ENCODE measurements at regions not wholly inside any gene's neighbourhood (a gene's known extent, or its start where the extent isn't known, plus 50 kb on each side); places are given as distances from the start of the nearest gene placed in this dataset.

DNA sequence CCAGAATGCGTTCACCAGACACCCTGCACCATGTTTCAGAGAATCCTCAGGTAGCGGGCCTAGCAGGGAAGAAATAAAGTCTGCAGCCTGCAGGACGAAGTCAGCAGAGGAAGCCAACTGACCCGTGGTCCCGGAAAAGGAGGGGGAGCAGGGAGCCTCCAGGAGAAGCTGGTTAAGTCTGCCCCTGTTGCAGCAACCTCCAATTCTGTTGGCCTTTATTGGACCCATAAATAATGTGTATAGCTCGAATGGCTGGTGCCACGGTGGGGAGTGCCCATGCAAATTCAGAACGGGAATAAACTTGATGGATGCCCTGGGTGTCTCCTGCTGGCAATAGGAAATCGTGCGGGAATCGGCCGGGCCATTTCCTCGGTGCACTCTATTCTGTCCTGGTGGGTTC lies 254.1 kb downstream of the AJAP1 start:
- Histone ChIP-seq H3K27ac (no peak overlapping the region), H3K4me1 (no peaks in the 10 kb centered on the region), H3K36me3 (no peaks in the 10 kb centered on the region), H3K9me3 (no peaks in the 10 kb centered on the region), H3K4me3 (no peak overlapping the region), H3K27me3 (no peaks in the 10 kb centered on the region)
- ATAC-seq (no peak), DNase-seq (no peak)
- intact Hi-C loops (cut with DNase I), result no loop called here
- 67% methylated on average over 11 of the region's 13 CpGs for WGBS (ENCODE audit: insufficient coverage, low coverage, low lambda C conversion rate, missing lambda C conversion rate)
- TF ChIP-seq POLR2A (IDR thresholded peaks at IDR 0.05), result no peak
- TF ChIP-seq CTCF (IDR thresholded peaks at IDR 0.05), result no peak

DNA sequence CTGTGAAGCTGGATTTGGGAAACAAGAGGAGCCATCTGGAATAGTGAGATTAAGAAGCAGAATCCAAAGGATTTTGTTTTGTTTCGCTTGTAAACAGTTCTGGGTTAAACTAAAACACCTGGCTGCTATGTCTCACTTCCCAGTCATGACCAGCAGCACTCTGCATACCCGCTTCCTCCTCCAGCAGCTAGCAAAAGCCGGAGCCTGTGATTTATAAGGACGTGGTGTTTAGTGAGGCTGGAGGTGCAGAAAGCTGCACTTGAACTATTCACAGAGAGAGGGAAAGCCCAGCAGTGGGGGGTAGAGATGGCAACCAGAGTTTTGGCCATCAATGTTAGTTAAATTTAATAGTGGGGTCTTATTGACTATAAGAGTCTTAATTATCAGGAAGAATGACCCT lies 240.2 kb downstream of the AJAP1 start:
- Histone ChIP-seq H3K27me3 (peaks cover 0 to 4% of the 10 kb centered on the region in 2 donors), H3K4me1 (no peaks in the 10 kb centered on the region), H3K36me3 (no peaks in the 10 kb centered on the region), H3K27ac (no peak overlapping the region), H3K4me3 (no peak overlapping the region), H3K9me3 (no peaks in the 10 kb centered on the region)
- intact Hi-C loops (cut with DNase I), result no loop called here
- TF ChIP-seq POLR2A (IDR thresholded peaks at IDR 0.05) (no peak), CTCF (IDR thresholded peaks at IDR 0.05) (no peak)
- ATAC-seq (no peak), DNase-seq (no peak)
- WGBS (ENCODE audit: insufficient coverage, low coverage, low lambda C conversion rate, missing lambda C conversion rate), result 41% methylated on average over 4 of the region's 4 CpGs

- Histone ChIP-seq H3K4me1 (no peaks in the 10 kb centered on the region), H3K27ac (no peak overlapping the region), H3K4me3 (no peak overlapping the region), H3K36me3 (no peaks in the 10 kb centered on the region), H3K9me3 (no peaks in the 10 kb centered on the region), H3K27me3 (no peaks in the 10 kb centered on the region)
- no peak for DNase-seq
- no peak for ATAC-seq
- intact Hi-C loops (cut with DNase I), result no loop called here
- no peak for TF ChIP-seq POLR2A (IDR thresholded peaks at IDR 0.05)
- no peak for TF ChIP-seq CTCF (IDR thresholded peaks at IDR 0.05)
- WGBS (ENCODE audit: insufficient coverage, low coverage, low lambda C conversion rate, missing lambda C conversion rate), result 58% methylated on average over 6 of the region's 8 CpGs
Observed at GRCh38 chr1:4880626-4881025, 226.2 kb downstream of the AJAP1 start.

DNA sequence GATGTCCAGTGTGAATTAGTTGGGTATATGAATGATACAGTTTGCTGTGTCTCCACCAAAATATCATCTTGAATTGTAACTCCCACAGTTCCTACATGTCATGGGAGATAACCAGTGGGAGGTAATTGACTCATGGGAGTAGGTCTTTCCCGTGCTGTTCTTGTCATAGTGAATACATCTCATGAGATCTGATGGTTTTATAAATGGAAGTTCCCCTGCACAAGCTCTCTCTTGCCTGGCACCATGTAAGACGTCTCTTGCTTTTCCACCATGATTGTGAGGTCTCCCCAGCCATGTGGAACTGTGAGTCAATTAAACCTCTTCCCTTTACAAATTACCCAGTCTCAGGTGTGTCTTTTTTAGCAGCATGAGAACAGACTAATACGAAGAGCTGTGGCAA lies 223.0 kb downstream of the AJAP1 start:
- no peaks in the 10 kb centered on the region for H3K36me3 ChIP-seq
- DNase-seq (no peak), ATAC-seq (no peak)
- no peaks in the 10 kb centered on the region for H3K27me3 ChIP-seq
- no peak overlapping the region for H3K27ac ChIP-seq
- H3K4me3 ChIP-seq, result no peak overlapping the region
- intact Hi-C loops (cut with DNase I), result no loop called here
- H3K9me3 ChIP-seq, result no peaks in the 10 kb centered on the region
- TF ChIP-seq CTCF (IDR thresholded peaks at IDR 0.05), result no peak
- TF ChIP-seq POLR2A (IDR thresholded peaks at IDR 0.05), result no peak
- 18% methylated on average over 3 of the region's 3 CpGs for WGBS (ENCODE audit: insufficient coverage, low coverage, low lambda C conversion rate, missing lambda C conversion rate)
- no peaks in the 10 kb centered on the region for H3K4me1 ChIP-seq

DNA sequence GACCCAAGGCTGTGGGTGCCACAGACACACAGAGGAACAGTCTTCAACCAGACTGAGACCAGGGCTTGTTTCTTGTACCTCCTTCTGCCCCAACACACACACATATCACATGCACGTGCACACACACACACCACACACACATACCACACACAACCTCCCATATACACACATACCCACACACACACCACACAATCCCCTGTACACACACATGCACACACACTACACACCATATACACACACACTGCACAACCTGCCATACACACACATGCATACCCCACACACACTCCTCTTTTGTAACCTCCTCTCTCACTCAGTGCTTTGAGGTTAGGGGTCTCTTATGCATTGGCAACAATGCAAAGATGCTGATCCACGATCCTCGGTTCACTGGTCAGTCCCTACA lies 217.0 kb downstream of the AJAP1 start:
- H3K4me1 ChIP-seq, result no peaks in the 10 kb centered on the region
- no peak overlapping the region for H3K4me3 ChIP-seq
- TF ChIP-seq POLR2A (IDR thresholded peaks at IDR 0.05) (no peak), CTCF (IDR thresholded peaks at IDR 0.05) (no peak)
- no peaks in the 10 kb centered on the region for H3K36me3 ChIP-seq
- no peaks in the 10 kb centered on the region for H3K27me3 ChIP-seq
- DNase-seq, result no peak
- no peak for ATAC-seq
- 53% methylated on average over 3 of the region's 3 CpGs for WGBS (ENCODE audit: insufficient coverage, low coverage, low lambda C conversion rate, missing lambda C conversion rate)
- intact Hi-C loops (cut with DNase I), result no loop called here
- no peak overlapping the region for H3K27ac ChIP-seq
- no peaks in the 10 kb centered on the region for H3K9me3 ChIP-seq

Data from right lobe of liver (tissue), 6 donors.